ENCODE measurements at regions not wholly inside any gene's neighbourhood (a gene's known extent, or its start where the extent isn't known, plus 50 kb on each side); places are given as distances from the start of the nearest gene placed in this dataset.

DNA sequence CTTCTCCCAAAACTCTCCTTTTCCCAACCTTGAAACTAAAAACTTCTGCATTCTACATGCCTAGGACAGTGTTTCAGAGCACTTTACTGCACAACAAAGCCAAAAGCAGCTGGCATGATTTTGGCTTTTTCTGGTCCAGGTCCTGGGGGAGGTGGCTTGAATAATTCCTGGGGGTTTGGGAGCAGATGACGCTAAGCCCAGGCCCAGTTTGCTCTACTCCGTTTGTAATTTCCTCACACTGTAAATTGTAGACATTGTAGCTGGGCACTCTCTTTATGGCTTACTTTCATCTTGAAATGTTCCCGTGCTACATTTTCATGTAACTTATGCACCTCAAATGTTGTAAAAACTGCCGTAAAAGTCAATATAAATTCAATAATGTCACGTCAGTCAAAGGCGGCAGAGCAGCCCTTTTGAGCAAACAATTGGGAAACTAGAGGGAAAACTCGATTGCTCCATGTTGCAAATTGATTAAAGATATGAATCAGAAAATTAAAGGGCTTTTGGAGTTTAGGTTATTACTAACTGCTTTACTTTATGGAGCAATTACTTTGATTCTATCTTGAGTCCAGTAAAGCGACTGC lies 373.2 kb upstream of the SLC14A2 start (continued):
- TF ChIP-seq, protein P1, sequence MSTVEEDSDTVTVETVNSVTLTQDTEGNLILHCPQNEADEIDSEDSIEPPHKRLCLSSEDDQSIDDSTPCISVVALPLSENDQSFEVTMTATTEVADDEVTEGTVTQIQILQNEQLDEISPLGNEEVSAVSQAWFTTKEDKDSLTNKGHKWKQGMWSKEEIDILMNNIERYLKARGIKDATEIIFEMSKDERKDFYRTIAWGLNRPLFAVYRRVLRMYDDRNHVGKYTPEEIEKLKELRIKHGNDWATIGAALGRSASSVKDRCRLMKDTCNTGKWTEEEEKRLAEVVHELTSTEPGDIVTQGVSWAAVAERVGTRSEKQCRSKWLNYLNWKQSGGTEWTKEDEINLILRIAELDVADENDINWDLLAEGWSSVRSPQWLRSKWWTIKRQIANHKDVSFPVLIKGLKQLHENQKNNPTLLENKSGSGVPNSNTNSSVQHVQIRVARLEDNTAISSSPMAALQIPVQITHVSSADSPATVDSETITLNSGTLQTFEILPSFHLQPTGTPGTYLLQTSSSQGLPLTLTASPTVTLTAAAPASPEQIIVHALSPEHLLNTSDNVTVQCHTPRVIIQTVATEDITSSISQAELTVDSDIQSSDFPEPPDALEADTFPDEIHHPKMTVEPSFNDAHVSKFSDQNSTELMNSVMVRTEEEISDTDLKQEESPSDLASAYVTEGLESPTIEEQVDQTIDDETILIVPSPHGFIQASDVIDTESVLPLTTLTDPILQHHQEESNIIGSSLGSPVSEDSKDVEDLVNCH (CRISPR knock-in tag; IDR thresholded peaks at IDR 0.05), result no peak
- TF ChIP-seq ZNF317 (CRISPR knock-in tag; IDR thresholded peaks at IDR 0.05), result no peak

DNA sequence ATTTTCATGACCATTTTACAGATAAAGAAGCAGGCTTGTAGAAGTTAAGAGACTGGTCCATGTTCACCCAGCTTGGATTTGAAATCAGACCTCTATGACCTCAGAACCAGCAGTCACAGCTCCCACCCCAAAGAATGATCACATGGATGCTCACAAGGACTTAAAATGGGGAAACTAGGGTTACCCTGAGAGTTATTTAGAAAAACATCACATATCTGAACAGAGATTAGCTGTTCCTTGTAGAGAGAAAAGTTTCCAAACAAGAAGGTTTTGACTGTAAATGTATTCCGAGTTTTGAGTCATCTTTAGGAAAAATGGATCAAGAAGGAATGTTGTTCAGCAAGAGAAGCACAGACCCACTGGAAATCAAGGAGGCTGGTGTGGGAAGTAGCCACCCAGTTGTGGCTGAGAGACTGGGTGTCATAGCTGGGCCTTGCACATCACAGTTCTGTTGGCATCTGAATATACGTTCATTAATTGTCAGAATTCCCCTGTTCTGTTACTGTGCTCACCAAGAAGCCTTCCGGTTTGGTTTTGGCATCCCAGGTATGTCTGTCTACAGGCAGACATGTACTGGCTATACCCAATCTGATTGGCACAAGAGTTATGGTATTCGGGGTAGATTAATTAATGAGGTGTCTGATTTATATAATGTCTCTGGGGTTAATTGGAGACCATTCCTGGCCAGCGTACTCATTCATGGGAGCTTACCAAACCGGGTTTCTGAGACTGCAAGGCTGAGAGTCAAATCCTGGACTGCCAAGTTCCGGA lies 371.8 kb upstream of the SLC14A2 start:
- Histone ChIP-seq H3K27me3 (ENCODE audit: control insufficient read depth in 1 of 2, insufficient read depth in 2 of 2, low read length in 2 of 2) (no peaks in the 10 kb centered on the region), H2AFZ (ENCODE audit: low read length) (no peak overlapping the region), H3K4me3 (replicated peaks in 1 of 3; ENCODE audit: insufficient read depth in 1 of 3, low read depth in 2 of 3, low read length in 3 of 3) (no peak overlapping the region), H3K4me2 (ENCODE audit: low read depth, low read length) (no peak overlapping the region), H3K9ac (ENCODE audit: insufficient read depth, low read depth, low read length) (no peak overlapping the region), H3K36me3 (replicated peaks in 1 of 2; ENCODE audit: control insufficient read depth in 1 of 2, insufficient read depth in 2 of 2, low read length in 2 of 2) (no peaks in the 10 kb centered on the region), H3K79me2 (ENCODE audit: insufficient read depth, low read length) (no peaks in the 10 kb centered on the region), H3K4me1 (ENCODE audit: insufficient read depth, low read length) (no peaks in the 10 kb centered on the region), H3K27ac (ENCODE audit: extremely low read length, insufficient read depth, low read length) (no peak overlapping the region), H4K20me1 (ENCODE audit: insufficient read depth, low read length) (no peaks in the 10 kb centered on the region), H3K9me3 (ENCODE audit: low read length) (no peaks in the 10 kb centered on the region)
- CTCF ChIA-PET (ENCODE audit: low intra/inter-chr PET ratio, low total read pairs), result no interaction called here
- FAIRE-seq, result no peak
- no peak for ATAC-seq
- POLR2A ChIA-PET, result no interaction called here
- DNase-seq (ENCODE audit: low spot score), result no peak
- TF ChIP-seq GRHL1 (CRISPR knock-in tag; conservative IDR thresholded peaks at IDR 0.05) (no peak), ZNF589 (CRISPR knock-in tag; conservative IDR thresholded peaks at IDR 0.05) (no peak), SETDB1 (CRISPR knock-in tag; IDR thresholded peaks at IDR 0.05; ENCODE audit: borderline replicate concordance) (no peak), XBP1 (CRISPR knock-in tag; IDR thresholded peaks at IDR 0.05) (no peak), ZC3H13 (CRISPR knock-in tag; IDR thresholded peaks at IDR 0.05) (no peak), ZNF577 (CRISPR knock-in tag; IDR thresholded peaks at IDR 0.05; ENCODE audit: borderline replicate concordance, low read depth) (no peak), ZNF160 (CRISPR knock-in tag; IDR thresholded peaks at IDR 0.05) (no peak), ISL2 (CRISPR knock-in tag; IDR thresholded peaks at IDR 0.05) (no peak), DRAP1 (CRISPR knock-in tag; IDR thresholded peaks at IDR 0.05) (no peak), POGZ (CRISPR knock-in tag; IDR thresholded peaks at IDR 0.05) (no peak), CHCHD3 (CRISPR knock-in tag; IDR thresholded peaks at IDR 0.05) (no peak), SMYD3 (CRISPR knock-in tag; IDR thresholded peaks at IDR 0.05) (no peak), ZNF619 (CRISPR knock-in tag; IDR thresholded peaks at IDR 0.05) (no peak), ZNF350 (CRISPR knock-in tag; IDR thresholded peaks at IDR 0.05; ENCODE audit: borderline replicate concordance, low read depth) (no peak), KDM6A (CRISPR knock-in tag; IDR thresholded peaks at IDR 0.05; ENCODE audit: low read depth) (no peak)
- BruUV-seq (replicated peaks), result no TSS peak
- in situ Hi-C loops (cut with HindIII; ENCODE audit: extremely low pct_ligation_motif_present, low pct_unique_long_range_greater_than_20kb) (no loop called here), intact Hi-C loops (cut with micrococcal nuclease; ENCODE audit: unreplicated experiment) (no loop called here)
- 0% methylated on average over 5 of the region's 7 CpGs for WGBS (ENCODE audit: low lambda C conversion rate)
